NCI-H226 (cell line): ENCODE measurements at regions not wholly inside any gene's neighbourhood (a gene's known extent, or its start where the extent isn't known, plus 50 kb on each side); places are given as distances from the start of the nearest gene placed in this dataset.

ENCODE experiments used
- DNase-seq: peaks from one replicate; pipeline ENCODE4 v3.0.0-alpha.2; 2015

DNA sequence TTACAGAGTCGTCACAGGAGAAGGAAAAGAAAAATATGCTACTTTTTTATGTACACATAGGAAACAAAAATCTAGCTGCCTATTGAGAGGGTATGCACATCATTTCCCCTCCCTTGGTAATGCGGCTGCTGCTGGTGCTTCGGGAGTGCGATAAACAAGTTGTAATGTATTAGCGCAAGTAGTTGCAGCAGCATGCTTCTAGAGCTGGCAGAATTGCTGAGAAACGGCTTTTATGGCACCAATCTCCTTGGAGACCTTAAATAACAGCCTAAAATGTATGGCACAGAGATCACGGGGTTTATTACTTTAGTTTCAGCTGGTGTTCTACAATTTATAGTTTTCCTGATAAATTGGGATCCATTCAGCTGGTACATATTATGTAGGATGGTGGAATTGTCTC is 447.6 kb upstream of the TMPO start:
- no peak for DNase-seq

DNA sequence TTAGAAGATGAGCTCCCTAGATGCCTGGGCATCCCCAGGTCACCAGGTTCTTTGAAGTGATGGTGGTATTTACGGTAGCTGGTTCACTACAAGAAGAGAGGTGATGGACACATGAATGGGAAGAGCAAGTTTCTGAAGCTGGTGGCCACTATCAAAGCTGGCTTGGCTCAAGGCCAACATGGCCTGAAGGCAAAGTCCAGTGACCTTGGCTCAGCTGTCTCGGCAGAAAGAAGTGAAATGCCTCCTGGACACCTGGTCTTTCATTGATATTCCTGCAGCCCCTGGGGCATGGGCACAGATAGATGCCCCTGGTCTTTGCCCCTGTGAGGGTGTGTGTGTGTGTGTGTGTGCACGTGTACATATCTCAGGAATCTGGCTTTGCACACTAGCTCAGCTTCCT is 441.8 kb upstream of the TMPO start:
- no peak for DNase-seq

DNA sequence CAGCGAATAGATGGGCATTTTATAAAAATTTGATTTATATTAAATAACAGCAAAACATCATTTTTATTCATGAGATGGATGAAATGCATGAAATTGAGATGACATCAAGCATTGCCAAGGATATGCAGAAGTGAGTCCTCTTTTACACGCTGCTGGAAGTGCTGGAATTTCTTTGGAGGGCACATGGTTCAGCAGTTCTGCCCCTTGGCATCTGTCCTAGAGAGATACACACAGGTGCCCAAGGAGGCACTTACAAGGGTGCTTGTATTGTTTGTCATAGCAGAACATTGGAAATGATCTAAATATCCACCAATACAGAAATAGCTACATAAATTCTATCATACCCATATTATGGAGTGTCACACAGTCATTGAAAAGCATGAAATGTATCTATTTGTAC is 441.1 kb upstream of the TMPO start:
- DNase-seq: no peak

DNA sequence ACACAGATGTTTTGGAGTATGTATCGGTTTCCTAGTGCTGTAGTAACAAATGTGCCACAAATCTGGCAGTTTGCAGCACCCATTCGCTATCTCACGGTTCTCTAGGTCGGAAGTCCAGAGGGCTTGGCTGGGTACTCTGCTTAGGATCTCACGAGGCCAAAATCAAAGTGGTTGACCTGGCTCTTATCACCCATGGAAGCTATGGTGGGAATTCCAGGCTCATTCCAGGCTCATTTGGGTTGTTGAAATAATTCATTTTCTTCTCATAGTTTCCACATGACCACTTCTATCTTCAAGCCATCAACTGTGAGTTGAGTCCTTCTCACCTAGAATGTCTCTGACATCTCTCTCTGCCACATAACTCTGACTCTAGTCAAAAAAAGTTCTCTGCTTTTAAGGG is 431.0 kb upstream of the TMPO start:
- no peak for DNase-seq

DNA sequence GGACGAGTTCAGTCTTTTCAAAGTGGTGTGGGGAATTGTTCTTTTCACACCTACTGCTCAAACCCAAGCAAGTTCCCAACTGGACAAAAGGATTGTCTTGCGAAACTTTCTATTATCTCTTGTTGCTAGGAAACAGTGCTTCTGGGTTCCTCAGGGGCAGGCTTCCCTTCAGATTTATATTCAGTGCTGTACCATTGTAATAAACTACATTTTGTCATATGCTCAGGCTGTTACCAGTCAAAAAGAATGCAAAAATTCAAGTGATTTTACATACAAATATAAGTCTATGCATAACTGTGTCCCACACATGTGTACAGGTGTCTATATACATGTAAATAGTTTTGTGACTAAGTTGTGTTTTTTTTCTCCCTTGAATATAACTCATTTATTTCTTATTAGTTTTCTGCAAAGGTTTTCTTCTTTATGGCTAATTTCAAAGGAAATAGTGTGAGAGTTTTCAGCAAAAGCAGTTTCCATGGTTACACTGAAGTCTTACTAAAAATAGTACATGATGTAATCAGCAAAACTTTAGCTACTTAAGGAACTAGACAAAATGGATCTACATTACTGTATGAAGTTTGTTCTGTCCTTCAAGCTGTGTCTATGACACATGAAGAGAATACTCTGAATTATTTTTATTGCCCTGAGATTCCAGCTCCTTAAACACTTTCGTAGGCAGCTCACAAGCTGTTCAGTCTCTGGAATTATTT is 430.2 kb upstream of the TMPO start:
- no peak for DNase-seq

DNA sequence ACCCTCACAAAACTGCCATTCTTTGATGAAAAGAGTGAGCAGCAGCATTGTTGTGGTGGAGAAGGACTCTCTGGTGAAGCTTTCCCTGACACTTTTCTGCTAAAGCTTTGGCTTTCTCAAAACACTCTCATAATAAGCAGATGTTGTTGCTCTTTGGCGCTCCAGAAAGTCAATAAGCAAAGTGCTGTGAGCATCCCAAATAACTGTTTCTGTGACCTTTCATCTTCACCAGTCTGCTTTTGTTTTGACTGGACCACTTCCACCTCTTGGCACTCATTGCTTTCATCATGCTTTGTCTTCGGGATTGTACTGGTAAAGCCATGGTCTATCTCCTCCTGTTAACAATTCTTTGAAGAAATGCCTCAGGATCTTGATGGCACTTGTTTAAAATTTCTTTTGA is 424.7 kb upstream of the TMPO start:
- no peak for DNase-seq

DNA sequence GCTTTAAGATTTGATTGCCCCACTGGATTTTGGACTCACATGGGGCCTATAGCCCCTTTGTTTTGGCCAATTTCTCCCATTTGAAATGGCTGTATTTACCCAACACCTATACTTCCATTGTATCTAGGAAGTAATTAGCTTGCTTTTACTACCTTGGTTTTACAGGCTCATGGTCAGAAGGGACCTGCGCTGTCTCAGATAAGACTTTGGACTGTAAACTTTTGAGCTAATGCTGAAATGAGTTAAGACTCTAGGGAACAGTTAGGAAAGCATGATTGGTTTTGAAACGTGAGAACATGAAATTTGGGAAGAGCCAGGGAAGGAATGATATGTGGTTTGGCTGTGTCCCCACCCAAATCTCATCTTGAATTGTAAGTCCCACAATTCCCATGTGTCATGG is 419.0 kb upstream of the TMPO start:
- DNase-seq: no peak

DNA sequence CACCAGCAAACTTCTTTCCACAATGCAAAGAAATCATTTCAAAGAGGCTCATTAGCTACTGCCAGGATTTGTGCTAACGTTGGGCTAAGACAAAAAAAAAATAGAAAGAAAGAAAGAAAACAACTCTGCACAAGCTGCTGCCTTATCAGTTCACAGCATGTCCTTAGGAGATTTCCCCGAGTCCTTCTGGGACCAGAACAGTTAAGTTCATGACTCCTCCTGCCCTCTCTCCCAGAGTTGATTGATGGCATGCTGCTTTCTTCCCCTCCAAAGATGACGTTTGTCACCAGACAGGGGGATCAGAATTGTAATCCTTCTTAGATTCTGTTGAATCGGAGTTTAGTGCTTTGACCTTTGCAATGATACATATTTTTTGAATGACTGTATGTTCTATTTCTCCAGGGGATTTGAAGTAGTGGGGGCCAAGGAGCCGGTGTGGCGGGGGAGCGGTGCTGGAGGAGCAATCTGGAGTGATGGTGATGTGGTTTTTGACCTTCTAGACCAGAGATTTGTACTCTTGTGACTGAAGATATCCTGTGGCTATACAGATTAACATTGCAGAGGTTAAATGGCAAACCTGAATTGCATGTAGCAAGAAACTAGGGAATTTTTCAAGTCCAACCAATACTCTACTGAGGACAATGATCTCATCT is 409.2 kb upstream of the TMPO start:
- DNase-seq: no peak

DNA sequence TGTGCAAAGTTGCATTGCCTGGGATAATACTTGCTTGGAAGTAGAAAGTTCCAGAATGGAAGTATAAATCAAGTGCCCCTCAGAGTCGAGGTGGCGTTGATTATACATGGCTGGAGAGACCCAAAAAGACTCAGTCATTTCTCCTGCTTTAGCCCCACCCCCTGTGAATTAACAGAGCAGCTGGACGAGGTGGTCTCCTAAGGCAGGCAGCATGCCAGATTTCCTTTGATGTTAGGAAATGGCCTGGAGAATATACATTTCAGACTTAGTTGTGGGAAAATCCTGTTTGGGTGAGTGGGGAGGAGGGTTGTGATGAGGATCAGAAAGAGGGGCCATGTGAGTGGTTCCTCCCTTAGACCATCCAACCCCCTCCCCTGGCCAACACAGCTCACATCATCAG is 406.1 kb upstream of the TMPO start:
- no peak for DNase-seq

DNA sequence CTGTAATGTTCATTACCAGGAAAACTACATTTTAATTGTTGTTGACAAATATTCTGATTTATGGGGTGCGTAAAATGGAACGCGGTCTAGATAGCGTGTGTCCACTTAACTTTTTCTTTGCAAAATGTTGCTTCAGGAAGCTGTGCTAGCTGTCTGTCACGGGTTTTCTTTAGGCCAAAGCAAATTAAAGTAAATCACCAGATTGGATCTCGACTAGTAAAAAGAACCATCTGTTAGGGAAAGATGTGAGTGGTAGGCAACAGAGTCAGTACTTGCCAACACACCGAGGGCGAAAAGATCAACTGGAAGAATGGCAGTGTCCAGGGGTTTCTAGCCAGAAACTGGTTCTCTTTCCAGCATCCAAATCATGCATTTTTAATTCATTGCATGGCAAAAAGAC is 404.9 kb upstream of the TMPO start:
- DNase-seq: no peak

DNA sequence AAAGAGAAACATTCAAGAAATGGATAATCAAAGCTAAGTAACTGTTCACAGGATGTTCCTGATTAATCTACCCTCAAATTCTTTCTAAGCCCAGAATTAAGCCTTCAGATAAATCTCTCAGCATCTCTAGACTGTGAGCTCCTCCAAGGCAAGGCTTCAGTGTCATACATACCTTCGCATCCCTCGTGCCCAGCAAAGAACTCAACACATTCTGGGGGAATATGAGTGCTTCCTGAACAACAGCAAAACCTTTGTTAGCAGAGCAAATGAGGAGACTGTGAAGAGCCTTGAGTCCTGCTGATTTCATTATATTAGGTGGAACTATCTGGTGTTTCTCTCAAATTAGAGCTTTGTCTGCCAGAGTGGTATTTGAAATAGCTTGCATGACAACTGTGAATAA is 401.8 kb upstream of the TMPO start:
- DNase-seq: no peak

DNA sequence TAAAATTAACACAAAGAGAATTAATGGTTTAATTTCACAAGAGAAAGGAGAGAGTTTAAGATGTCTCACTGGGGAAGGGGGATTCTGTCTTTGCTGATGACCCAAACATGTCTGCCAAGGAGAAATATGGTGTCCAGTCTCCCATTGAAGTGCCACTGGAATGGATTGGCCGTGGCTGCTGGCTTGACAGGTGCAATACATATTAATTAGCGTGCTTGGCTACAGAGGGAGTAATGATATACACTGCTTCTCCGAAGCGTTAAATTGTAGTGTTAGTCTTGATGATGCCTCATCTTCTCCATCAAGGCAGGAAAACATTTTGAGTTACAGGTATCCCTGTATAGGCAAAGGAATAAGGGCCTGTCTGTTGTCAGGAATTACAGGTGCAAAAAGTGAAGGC is 393.4 kb upstream of the TMPO start:
- no peak for DNase-seq

DNA sequence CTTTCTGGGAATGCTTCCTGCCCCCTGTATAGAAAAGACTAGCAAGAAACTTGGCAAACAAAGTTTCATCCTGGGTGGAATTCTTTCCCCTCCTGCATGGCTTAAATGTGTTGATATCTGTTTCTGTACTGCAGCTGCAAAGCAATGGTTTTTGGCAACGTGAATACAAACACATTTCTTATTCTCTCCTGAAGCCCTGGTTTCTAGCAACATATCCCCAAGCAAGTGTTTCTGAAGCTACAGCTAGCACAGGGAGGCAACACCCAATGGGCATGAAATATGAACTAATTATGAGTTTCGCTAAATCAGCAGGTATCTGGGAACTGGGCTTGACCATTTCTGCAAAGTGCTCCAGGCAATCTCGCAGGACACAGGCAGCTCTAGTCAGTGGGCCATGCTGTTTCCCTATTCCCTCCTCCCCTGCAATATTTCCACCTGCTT is 392.3 kb upstream of the TMPO start:
- no peak for DNase-seq

DNA sequence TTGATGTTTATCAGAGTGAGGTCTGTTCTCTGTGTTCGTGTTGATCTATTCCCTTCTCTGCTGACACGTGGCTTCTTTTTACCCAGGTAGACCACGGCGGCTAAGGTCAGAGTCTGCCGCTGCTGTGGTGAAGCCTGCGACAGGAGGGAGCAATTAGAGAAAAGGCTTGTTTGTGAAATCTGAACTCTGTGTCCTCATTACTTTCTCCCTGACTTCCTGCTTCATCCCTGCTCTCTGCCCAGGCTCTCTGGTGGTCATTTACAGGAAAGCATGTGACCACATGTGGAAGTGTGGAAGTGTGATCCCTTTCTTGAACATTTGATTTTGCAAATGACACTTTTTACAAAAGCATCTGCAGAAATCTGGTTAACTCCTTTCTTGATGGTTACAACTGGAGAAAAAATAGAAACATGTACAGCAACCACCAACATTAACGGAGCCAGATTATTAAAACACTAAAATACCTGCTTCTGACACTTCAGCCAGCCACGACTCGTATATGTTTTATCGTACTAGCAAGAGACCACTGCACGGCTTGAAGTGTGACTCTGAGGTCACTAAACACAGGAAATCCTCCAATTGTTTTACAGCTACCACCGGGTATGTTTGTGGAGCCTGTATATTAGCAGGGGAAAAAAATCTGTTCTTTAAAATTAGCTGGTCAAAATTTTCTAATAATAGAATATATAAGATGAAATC is 388.6 kb upstream of the TMPO start:
- DNase-seq: no peak

DNA sequence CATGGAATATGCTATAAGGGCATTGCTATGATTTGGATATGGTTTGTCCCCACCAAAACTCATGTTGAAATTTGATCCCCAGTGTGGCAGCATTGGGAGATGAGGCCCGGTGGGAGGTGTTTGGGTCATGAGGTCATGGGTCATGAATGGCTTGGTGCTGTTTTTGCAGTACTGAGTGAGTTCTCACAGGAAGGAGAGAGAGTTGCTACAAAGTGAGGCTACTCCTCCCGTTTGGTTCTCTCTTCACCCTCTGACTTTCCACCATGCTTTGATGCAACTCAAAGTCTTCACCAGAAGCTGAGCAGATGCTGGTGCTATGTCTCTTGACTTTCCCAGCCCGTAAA is 388.1 kb upstream of the TMPO start:
- DNase-seq: no peak

DNA sequence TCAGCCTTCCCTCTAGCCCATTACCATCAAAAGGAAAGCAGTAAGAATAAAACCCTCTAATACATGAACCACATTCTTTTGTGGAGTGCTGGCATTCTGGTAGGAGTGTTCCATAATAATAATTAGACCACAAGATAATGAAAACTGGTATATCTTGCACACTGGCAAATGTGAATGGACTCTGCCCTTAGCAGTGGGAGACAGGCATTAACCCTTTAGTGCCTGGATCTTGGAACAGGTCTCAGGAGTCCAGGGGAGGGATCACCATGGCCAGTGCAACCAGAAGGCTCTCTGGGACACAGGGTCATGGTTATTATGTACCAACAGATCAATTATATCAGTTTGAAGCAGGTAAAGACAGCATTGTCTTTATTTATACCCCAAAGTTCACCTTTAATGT is 387.5 kb upstream of the TMPO start:
- DNase-seq: no peak

DNA sequence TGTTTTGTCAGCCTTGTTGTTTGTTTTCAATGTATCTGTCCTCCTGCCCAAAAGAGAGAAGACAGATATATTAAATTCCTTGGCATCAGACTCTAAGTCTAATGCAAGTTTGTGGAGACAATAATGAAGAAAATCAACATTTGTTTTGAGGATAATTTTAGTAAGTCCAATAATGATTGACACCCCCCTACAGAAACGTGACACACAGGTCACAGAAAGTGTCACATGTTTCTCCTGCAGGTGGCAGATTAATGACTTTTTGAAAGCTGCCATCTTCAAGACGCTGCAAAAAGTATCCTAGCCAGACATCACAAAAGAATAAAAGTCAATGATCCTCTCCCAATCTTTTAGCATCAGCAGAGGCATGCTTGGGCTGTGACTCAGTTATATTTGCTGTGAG is 378.8 kb upstream of the TMPO start:
- DNase-seq: no peak

DNA sequence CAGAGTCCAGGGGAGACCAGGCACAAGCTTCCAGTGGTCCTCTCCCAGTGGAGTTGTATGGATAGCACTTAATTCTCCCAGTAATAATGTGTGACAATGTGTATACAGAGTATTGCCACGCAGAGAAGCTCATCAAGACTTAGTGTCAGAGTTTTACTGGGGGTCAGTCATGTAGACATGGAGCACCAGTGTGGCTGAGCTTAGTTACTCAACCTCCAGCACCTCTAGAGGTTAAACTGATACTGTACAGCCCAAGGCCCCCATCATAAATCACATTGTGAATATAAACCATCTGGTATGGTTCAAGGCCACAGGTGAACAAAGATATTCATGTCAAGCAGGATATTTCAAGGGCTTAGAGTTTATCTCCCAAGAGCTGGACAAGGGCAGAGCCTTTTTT is 378.1 kb upstream of the TMPO start:
- DNase-seq: no peak

DNA sequence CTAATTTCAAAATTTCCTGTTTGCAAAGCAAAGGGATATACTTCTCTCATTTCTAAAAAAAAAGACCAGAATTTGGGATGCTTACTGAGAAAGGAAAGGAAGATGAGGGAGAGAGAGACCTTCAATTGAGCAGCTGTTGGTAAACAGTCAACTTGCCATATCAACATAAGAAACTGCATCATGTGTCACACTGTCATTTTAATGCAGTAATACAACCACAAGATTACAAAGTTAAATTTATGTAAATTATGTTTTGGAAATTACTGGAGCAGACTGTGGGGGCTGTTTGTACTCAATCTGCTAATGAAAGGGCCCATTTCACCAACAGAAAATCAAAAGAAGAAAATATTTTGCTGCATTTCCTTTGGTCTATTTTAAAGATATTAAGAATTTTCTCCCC is 370.4 kb upstream of the TMPO start:
- no peak for DNase-seq

DNA sequence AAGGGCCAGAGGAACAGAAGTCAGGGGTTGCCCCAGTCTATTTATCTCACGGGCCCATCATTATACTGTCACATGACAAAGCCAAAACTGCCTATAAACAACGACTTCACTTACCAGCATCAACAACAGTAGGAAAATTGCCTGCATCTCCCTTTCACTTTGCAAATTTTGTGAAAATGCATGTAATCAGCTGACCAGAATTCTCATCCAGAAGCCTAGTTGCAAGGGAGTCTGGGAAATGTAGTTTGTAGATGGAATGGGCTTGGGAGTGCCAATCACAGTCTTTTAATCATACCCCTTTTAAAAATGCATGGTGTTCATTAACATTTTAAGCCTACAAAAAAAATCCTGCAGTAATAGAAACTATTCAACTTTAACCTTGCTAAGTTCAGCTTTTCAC is 369.3 kb upstream of the TMPO start:
- DNase-seq: no peak

DNA sequence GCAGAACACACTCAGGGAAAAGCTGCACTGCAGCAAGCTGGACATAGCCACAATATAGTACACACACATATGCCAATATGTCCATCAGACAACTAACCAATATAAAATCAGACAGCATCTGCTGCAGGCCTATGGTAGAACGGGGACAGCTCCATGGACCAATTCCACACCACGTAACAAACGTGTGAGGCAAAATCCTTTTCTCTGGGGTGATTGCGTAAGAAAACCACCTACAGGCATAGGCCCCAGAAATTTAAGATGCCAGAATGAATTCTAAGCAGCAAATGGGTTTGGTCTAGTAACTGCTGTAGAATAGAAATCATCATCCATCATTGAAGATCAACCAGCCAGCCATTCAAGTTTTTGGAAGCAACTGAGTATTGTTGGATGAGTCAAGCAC is 368.9 kb upstream of the TMPO start:
- no peak for DNase-seq

DNA sequence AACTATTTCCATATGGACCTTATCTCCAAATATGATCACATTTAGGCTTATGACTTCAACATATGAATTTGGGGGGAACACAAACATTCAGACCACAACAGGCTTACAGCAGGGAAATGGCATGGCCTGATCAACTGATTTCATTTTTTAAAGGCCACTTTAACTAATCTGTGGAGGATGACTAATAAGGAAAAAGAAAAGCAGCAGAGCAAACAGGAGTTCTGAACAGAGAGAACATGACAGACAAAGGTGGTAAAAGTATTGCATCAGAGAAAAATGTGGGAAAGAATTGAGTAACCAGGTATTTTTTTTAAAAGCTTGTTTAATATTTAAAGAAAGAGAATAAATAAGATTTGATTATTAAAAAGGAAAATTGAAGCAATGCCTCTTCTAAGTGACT is 366.1 kb upstream of the TMPO start:
- no peak for DNase-seq

DNA sequence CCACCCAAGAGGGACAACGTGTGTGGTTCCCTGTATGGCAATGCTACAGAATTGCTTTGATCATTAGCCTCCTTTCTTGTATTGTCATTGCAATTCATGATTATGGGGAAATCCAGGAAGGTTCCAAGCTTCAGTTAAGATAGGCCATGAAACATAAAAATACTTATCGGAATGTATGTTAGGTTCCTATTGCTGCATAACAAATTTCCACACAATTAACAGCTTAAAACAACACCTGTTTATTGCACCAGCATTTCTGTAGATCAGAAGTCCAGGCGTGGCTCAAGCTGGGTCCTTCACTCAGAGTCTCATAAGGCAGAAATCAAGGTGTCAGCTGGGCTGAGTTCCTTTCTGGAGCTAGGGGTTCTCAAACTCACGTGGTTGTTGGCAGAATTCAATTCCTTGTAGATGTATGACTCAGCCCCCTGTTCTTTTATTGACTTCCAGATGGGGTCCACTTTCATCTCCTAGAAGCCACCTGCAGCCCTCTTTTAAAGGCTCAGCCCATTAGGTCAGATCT is 365.6 kb upstream of the TMPO start:
- DNase-seq: no peak

DNA sequence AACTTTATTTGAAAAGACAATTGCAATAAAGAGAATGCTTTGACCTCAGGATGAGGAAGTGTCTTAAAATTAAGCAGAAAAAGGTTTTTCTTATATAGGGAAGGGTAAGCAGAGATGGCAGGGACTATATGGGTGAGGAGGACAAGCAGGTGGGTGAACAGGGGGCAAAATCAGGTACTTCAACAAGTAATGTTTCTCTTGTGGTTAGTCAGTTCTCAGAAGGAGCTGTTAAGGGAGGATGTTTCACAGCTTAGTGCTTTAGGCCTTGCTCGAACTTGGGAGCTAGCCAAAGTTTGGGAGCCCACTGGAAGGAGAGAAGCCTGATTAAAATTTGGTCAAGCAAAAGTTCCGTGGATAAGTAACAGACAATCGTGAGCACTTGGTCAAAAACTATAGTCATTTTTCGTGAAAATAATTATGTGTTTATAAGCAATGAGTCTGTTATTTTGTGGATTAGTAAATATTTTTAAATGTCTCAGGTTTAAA is 364.2 kb upstream of the TMPO start:
- no peak for DNase-seq
